ENCODE measurements at regions not wholly inside any gene's neighbourhood (a gene's known extent, or its start where the extent isn't known, plus 50 kb on each side); places are given as distances from the start of the nearest gene placed in this dataset.

GRCh38 chr16:60635548-60635947 is 1400.7 kb downstream of the CDH8 start (continued):
- no peak for TF ChIP-seq NR2F1 (conservative IDR thresholded peaks at IDR 0.05)
- TF ChIP-seq GATAD2B (conservative IDR thresholded peaks at IDR 0.05; ENCODE audit: low read depth) = no peak
- TF ChIP-seq SUPT20H (IDR thresholded peaks at IDR 0.05; ENCODE audit: borderline replicate concordance, control insufficient read depth, low read depth, low read length) = no peak
- TF ChIP-seq EZH2 (IDR thresholded peaks at IDR 0.05; ENCODE audit: borderline replicate concordance, control insufficient read depth, low read depth, low read length) = no peak
- TF ChIP-seq ZNF24 (IDR thresholded peaks at IDR 0.05) = no peak
- TF ChIP-seq NBN (IDR thresholded peaks at IDR 0.05) = no peak

DNA sequence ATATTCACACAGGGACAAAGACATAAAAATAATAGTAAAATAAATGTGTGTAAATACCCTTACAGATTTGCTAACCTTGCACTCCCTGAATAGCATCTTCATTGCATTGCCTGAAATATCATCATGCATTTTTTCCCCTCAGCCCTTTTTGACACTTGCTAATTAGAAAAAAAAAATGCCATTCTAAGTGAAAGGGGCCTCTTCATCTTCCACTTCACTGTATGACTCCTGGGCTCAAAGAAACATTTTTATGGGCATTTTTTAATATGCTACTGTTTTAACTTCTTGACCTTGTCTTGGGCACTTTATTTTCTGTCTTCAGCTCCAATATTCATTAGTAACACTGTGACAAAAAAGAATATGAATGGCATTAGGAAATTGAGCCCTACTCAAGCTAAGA is 1424.4 kb downstream of the CDH8 start:
- Histone ChIP-seq H3K27me3 (replicated peaks in 1 of 2; ENCODE audit: control insufficient read depth in 2 of 2, insufficient read depth in 2 of 2, low read length in 1 of 2) (no peaks in the 10 kb centered on the region), H3K27ac (ENCODE audit: control insufficient read depth, insufficient read depth) (no peak overlapping the region), H3K9me3 (replicated peaks; ENCODE audit: control insufficient read depth, insufficient read depth, low read length) (no peaks in the 10 kb centered on the region), H3K9ac (ENCODE audit: control insufficient read depth, insufficient read depth, low read length) (no peak overlapping the region), H3K36me3 (ENCODE audit: control insufficient read depth in 2 of 2, insufficient read depth in 2 of 2, low read length in 1 of 2) (no peaks in the 10 kb centered on the region), H4K20me1 (ENCODE audit: control insufficient read depth, insufficient read depth) (no peaks in the 10 kb centered on the region), H3K4me2 (ENCODE audit: control insufficient read depth, insufficient read depth) (no peak overlapping the region), H3K4me3 (no peak overlapping the region), H2AFZ (ENCODE audit: control insufficient read depth, low read depth, low read length) (no peak overlapping the region), H3K79me2 (ENCODE audit: control insufficient read depth, insufficient read depth, low read length) (no peaks in the 10 kb centered on the region), H3K4me1 (ENCODE audit: control insufficient read depth, insufficient read depth, low read length) (no peaks in the 10 kb centered on the region)
- BruUV-seq (replicated peaks) = no TSS peak
- no peak for ATAC-seq
- ChIA-PET POLR2A (no interaction called here), RAD21 (ENCODE audit: unreplicated experiment) (no interaction called here), SMC1A (ENCODE audit: uncharacterized antibody, unreplicated experiment) (no interaction called here), CTCF (no interaction called here)
- FAIRE-seq = no peak
- in situ Hi-C loops (cut with MboI) = no loop called here
- TF ChIP-seq CHD2 (IDR thresholded peaks at IDR 0.05; ENCODE audit: borderline replicate concordance, low read depth, low read length) (no peak), JUND (IDR thresholded peaks at IDR 0.05; ENCODE audit: low read depth, low read length) (no peak), HDAC2 (IDR thresholded peaks at IDR 0.05) (no peak), RUNX3 (IDR thresholded peaks at IDR 0.05; ENCODE audit: low read length) (no peak), RB1 (IDR thresholded peaks at IDR 0.05; ENCODE audit: borderline replicate concordance) (no peak), ATF7 (IDR thresholded peaks at IDR 0.05; ENCODE audit: low read depth) (no peak), PAX5 (IDR thresholded peaks at IDR 0.05; ENCODE audit: borderline replicate concordance, low read depth, low read length) (no peak), SMAD1 (IDR thresholded peaks at IDR 0.05; ENCODE audit: low read depth, partially characterized antibody) (no peak)
- DNase-seq (ENCODE audit: low read depth, low spot score) = no peak
- intact Hi-C loops (cut with micrococcal nuclease; ENCODE audit: unreplicated experiment) = no loop called here
